ENCODE measurements at regions not wholly inside any gene's neighbourhood (a gene's known extent, or its start where the extent isn't known, plus 50 kb on each side); places are given as distances from the start of the nearest gene placed in this dataset.
"Not testable (repeated sequence)": the region's sequence is repeated elsewhere in the genome, so short reads cannot be mapped to it uniquely, and the experiment has no call there.

DNA sequence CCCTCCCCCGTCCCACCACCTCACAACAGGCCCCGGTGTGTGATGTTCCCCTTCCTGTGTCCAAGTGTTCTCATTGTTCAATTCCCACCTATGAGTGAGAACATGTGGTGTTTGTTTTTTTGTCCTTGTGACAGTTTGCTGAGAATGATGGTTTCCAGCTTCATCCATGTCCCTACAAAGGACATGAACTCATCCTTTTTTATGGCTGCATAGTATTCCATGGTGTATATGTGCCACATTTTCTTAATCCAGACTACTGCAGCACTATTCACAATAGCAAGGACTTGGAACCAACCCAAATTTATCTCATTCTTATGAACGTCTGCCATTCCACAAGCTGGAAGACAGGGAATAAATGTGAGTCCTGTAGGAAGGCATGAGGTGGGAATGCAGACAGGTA is 79.6 kb upstream of the SLC6A11 start:
- not testable (repeated sequence) for TF ChIP-seq POLR2A (IDR thresholded peaks at IDR 0.05)
- TF ChIP-seq, protein P1, sequence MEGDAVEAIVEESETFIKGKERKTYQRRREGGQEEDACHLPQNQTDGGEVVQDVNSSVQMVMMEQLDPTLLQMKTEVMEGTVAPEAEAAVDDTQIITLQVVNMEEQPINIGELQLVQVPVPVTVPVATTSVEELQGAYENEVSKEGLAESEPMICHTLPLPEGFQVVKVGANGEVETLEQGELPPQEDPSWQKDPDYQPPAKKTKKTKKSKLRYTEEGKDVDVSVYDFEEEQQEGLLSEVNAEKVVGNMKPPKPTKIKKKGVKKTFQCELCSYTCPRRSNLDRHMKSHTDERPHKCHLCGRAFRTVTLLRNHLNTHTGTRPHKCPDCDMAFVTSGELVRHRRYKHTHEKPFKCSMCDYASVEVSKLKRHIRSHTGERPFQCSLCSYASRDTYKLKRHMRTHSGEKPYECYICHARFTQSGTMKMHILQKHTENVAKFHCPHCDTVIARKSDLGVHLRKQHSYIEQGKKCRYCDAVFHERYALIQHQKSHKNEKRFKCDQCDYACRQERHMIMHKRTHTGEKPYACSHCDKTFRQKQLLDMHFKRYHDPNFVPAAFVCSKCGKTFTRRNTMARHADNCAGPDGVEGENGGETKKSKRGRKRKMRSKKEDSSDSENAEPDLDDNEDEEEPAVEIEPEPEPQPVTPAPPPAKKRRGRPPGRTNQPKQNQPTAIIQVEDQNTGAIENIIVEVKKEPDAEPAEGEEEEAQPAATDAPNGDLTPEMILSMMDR (IDR thresholded peaks at IDR 0.05 in 4 of 5, conservative IDR thresholded peaks at IDR 0.05 in 1 of 5), result not testable (repeated sequence)
